Spleen (tissue), 7 donors: ENCODE measurements at regions not wholly inside any gene's neighbourhood (a gene's known extent, or its start where the extent isn't known, plus 50 kb on each side); places are given as distances from the start of the nearest gene placed in this dataset.

Source experiments
- CTCF ChIP-seq, 11 experiments: fragments of 200-600 bp in 7 of 11; fragments of 450-650 bp in 4 of 11; sonication (generic) in 4 of 11; IDR thresholded peaks in 8 of 11; conservative IDR thresholded peaks in 3 of 11; 1 replicate in 7 of 11; 2 replicates in 4 of 11; pipeline versions ENCODE4 v1.4.0 to v1.8.0; 2016 to 2021; ENCODE audit warnings: antibody characterized with exemption in 11 of 11, inconsistent platforms in 4 of 11, mild to moderate bottlenecking in 1 of 11
- POLR2A ChIP-seq, 3 donors: fragments of 450-650 bp; IDR thresholded peaks; one replicate each; pipeline ENCODE4 v1.5.1; 2017; ENCODE audit warnings: antibody characterized with exemption in 3 of 3, mild to moderate bottlenecking in 1 of 3
- POLR2AphosphoS5 ChIP-seq, 3 donors: sonication (generic); formaldehyde crosslinking; IDR thresholded peaks; one replicate each; pipeline ENCODE4 v1.5.1; 2017; ENCODE audit warnings: antibody characterized with exemption in 3 of 3
- donor health status: DM: no; HTN: no; CAD: no; lungs with moderate emphysema.
- donor health status: DM: no; HTN: no; CAD: no.
- donor health status: DM: no; HTN: no; CAD: no.

GRCh38 chr10:128916383-128916782 is 550.7 kb upstream of the MGMT start:
- TF ChIP-seq POLR2A (IDR thresholded peaks at IDR 0.05): no peak
- TF ChIP-seq POLR2AphosphoS5 (IDR thresholded peaks at IDR 0.05): no peak
- no peak for TF ChIP-seq CTCF (IDR thresholded peaks at IDR 0.05 in 8 of 11, conservative IDR thresholded peaks at IDR 0.05 in 3 of 11)
